GM23248 (cell line): ENCODE measurements at regions not wholly inside any gene's neighbourhood (a gene's known extent, or its start where the extent isn't known, plus 50 kb on each side); places are given as distances from the start of the nearest gene placed in this dataset.

Experiments
- EZH2 ChIP-seq: fragments of 200-600 bp; sonication (generic); IDR thresholded peaks from 2 replicates; pipeline ENCODE4 v1.6.1; 2018; ENCODE audit warnings: antibody characterized with exemption, mild to moderate bottlenecking; ENCODE audit not compliant: insufficient read depth, poor library complexity, severe bottlenecking
- EZH2phosphoT487 ChIP-seq: fragments of 200-600 bp; sonication (generic); IDR thresholded peaks from 2 replicates; pipeline ENCODE4 v1.6.1; 2018; ENCODE audit warnings: antibody characterized with exemption, moderate library complexity, mild to moderate bottlenecking, low read depth; ENCODE audit not compliant: insufficient read depth

GRCh38 chr14:51792809-51793208 is 67.6 kb upstream of the GNG2 start:
- TF ChIP-seq EZH2 (no peak), EZH2phosphoT487 (no peak)
